HFFc6 (cell line): ENCODE measurements at regions not wholly inside any gene's neighbourhood (a gene's known extent, or its start where the extent isn't known, plus 50 kb on each side); places are given as distances from the start of the nearest gene placed in this dataset.

Experiments
- DNase-seq: peaks from one replicate; pipeline ENCODE4 v3.0.0-alpha.2; 2018
- H3K27ac Mint-ChIP-seq: 2 replicates; pipeline ENCODE4 v1.8.0; 2020; ENCODE audit warnings: mild to moderate bottlenecking, mixed read lengths
- H3K27me3 Mint-ChIP-seq: 2 replicates; pipeline ENCODE4 v1.8.0; 2021; ENCODE audit warnings: mild to moderate bottlenecking, moderate library complexity, mixed read lengths; ENCODE audit not compliant: insufficient read depth
- H3K36me3 Mint-ChIP-seq: 2 replicates; pipeline ENCODE4 v1.8.0; 2021; ENCODE audit warnings: low read depth, mixed read lengths
- H3K4me1 Mint-ChIP-seq: 2 replicates; pipeline ENCODE4 v1.8.0; 2020; ENCODE audit warnings: low read depth, mixed read lengths
- H3K4me3 Mint-ChIP-seq: 2 replicates; pipeline ENCODE4 v1.8.0; 2020; ENCODE audit warnings: mild to moderate bottlenecking, moderate library complexity, mixed read lengths
- H3K9me3 Mint-ChIP-seq: 2 replicates; pipeline ENCODE4 v1.8.0; 2020; ENCODE audit warnings: mild to moderate bottlenecking, mixed read lengths
- CTCF ChIP-seq: fragments of 200-600 bp; sonication (generic); IDR thresholded peaks from 2 replicates; pipeline ENCODE4 v1.5.0; 2021; ENCODE audit warnings: antibody characterized with exemption, mild to moderate bottlenecking

- no peaks in the 10 kb centered on the region for H3K27me3 Mint-ChIP-seq
- no peak for DNase-seq
- no peak for TF ChIP-seq CTCF
- no peak overlapping the region for H3K4me3 Mint-ChIP-seq
- peaks cover 9% of the 10 kb centered on the region; the same call in 1 of the 2 replicates for H3K36me3 Mint-ChIP-seq
- H3K27ac Mint-ChIP-seq: 0 out of 2 replicates have a peak overlapping the region, but pooled peaks have one; percentile 90
- H3K4me1 Mint-ChIP-seq: peaks cover 27% of the 10 kb centered on the region
- H3K9me3 Mint-ChIP-seq: peaks cover 15% of the 10 kb centered on the region
These were observed 940.2 kb downstream of the OTOL1 start for GRCh38 chr3:162436826-162437225.

GRCh38 chr3:162437480-162437879 is 940.9 kb downstream of the OTOL1 start:
- Mint-ChIP-seq H3K27ac (peak overlapping the region; percentile 90), H3K36me3 (peaks cover 9% of the 10 kb centered on the region; the same call in 1 of the 2 replicates), H3K4me3 (no peak overlapping the region; the same call in 1 of the 2 replicates), H3K9me3 (peaks cover 15% of the 10 kb centered on the region), H3K4me1 (peaks cover 30% of the 10 kb centered on the region), H3K27me3 (no peaks in the 10 kb centered on the region)
- peak; percentile 81 for DNase-seq
- TF ChIP-seq CTCF: no peak

GRCh38 chr3:162441716-162442115 is 945.1 kb downstream of the OTOL1 start:
- H3K27me3 Mint-ChIP-seq: no peaks in the 10 kb centered on the region
- H3K9me3 Mint-ChIP-seq: peaks cover 7% of the 10 kb centered on the region; the same call in 1 of the 2 replicates
- TF ChIP-seq CTCF: no peak
- H3K27ac Mint-ChIP-seq: no peak overlapping the region
- H3K4me3 Mint-ChIP-seq: no peak overlapping the region
- H3K4me1 Mint-ChIP-seq: peaks cover 30% of the 10 kb centered on the region
- DNase-seq: peak; percentile 39
- no peaks in the 10 kb centered on the region for H3K36me3 Mint-ChIP-seq

GRCh38 chr3:162443376-162443775 is 946.8 kb downstream of the OTOL1 start:
- peaks cover 9% of the 10 kb centered on the region; the same call in 1 of the 2 replicates for H3K9me3 Mint-ChIP-seq
- no peaks in the 10 kb centered on the region for H3K27me3 Mint-ChIP-seq
- H3K4me1 Mint-ChIP-seq: peaks cover 17% of the 10 kb centered on the region
- H3K36me3 Mint-ChIP-seq: no peaks in the 10 kb centered on the region
- H3K27ac Mint-ChIP-seq: no peak overlapping the region
- no peak for DNase-seq
- TF ChIP-seq CTCF: no peak
- H3K4me3 Mint-ChIP-seq: no peak overlapping the region

- no peak overlapping the region for H3K4me3 Mint-ChIP-seq
- H3K4me1 Mint-ChIP-seq: no peaks in the 10 kb centered on the region
- no peaks in the 10 kb centered on the region for H3K9me3 Mint-ChIP-seq
- H3K27me3 Mint-ChIP-seq: no peaks in the 10 kb centered on the region
- TF ChIP-seq CTCF: no peak
- DNase-seq: no peak
- H3K36me3 Mint-ChIP-seq: no peaks in the 10 kb centered on the region
- H3K27ac Mint-ChIP-seq: no peak overlapping the region
These were observed 972.2 kb downstream of the OTOL1 start for GRCh38 chr3:162468791-162469190.

GRCh38 chr3:162487138-162487537 is 990.5 kb downstream of the OTOL1 start:
- H3K4me1 Mint-ChIP-seq: peaks cover 6% of the 10 kb centered on the region
- DNase-seq: no peak
- H3K9me3 Mint-ChIP-seq: no peaks in the 10 kb centered on the region
- TF ChIP-seq CTCF: no peak
- H3K27ac Mint-ChIP-seq: no peak overlapping the region
- H3K27me3 Mint-ChIP-seq: no peaks in the 10 kb centered on the region; the same call in 1 of the 2 replicates
- no peak overlapping the region for H3K4me3 Mint-ChIP-seq
- H3K36me3 Mint-ChIP-seq: no peaks in the 10 kb centered on the region
